A549 (cell line): ENCODE measurements at regions not wholly inside any gene's neighbourhood (a gene's known extent, or its start where the extent isn't known, plus 50 kb on each side); places are given as distances from the start of the nearest gene placed in this dataset.

Source experiments
- CTCF ChIP-seq: fragments of >200 bp; sonication (Bioruptor Twin); formaldehyde crosslinking; IDR thresholded peaks from 3 replicates; pipeline ENCODE4 v1.5.1; 2016
- EP300 ChIP-seq, 2 experiments: fragments of >200 bp; sonication (Bioruptor Twin); formaldehyde crosslinking; IDR thresholded peaks; 2 replicates in 1 of 2; 3 replicates in 1 of 2; pipeline ENCODE4 v1.6.1; 2016 to 2017
- HMGXB4 ChIP-seq: fragments of 250-450 bp; sonication (Bioruptor Pico); IDR thresholded peaks from 2 replicates; pipeline ENCODE4 v1.5.0; 2021; ENCODE audit warnings: mild to moderate bottlenecking, moderate library complexity, borderline replicate concordance
- JUN ChIP-seq, 2 experiments: fragments of >200 bp; sonication (Bioruptor Twin); formaldehyde crosslinking; IDR thresholded peaks; 2 replicates in 1 of 2; 3 replicates in 1 of 2; pipeline ENCODE4 v1.6.1; 2016 to 2017
- KDM5A ChIP-seq: fragments of 200-600 bp; sonication (generic); IDR thresholded peaks from 2 replicates; pipeline ENCODE4 v1.6.1; 2016; ENCODE audit warnings: antibody characterized with exemption, mild to moderate bottlenecking
- NR3C1 ChIP-seq: fragments of >200 bp; sonication (Bioruptor Twin); formaldehyde crosslinking; IDR thresholded peaks from 3 replicates; pipeline ENCODE4 v1.6.1; 2017
- PBX3 ChIP-seq: IDR thresholded peaks from 2 replicates; pipeline ENCODE4 v1.6.1; 2012
- PHF8 ChIP-seq: fragments of 200-600 bp; sonication (generic); IDR thresholded peaks from 2 replicates; pipeline ENCODE4 v1.6.1; 2016; ENCODE audit warnings: low read depth, mild to moderate bottlenecking, antibody characterized with exemption, moderate library complexity, borderline replicate concordance
- RAD21 ChIP-seq, 2 experiments: fragments of >200 bp in 1 of 2; sonication (Bioruptor Twin) in 1 of 2; formaldehyde crosslinking in 1 of 2; IDR thresholded peaks in 1 of 2; conservative IDR thresholded peaks in 1 of 2; 2 replicates in 1 of 2; 3 replicates in 1 of 2; pipeline ENCODE4 v1.6.1; 2012 to 2018; ENCODE audit warnings: inconsistent platforms in 1 of 2
- RCOR1 ChIP-seq: fragments of 150-350 bp; IDR thresholded peaks from 2 replicates; pipeline ENCODE4 v1.6.1; 2014; ENCODE audit warnings: antibody characterized with exemption, low read length, low read depth

- TF ChIP-seq HMGXB4: no peak
- TF ChIP-seq CTCF: no peak
- TF ChIP-seq RCOR1: no peak
- TF ChIP-seq KDM5A: no peak
- TF ChIP-seq RAD21 (conservative IDR thresholded peaks at IDR 0.05 in 1 of 2, IDR thresholded peaks at IDR 0.05 in 1 of 2): no peak
- TF ChIP-seq NR3C1: no peak
- no peak for TF ChIP-seq PBX3
- no peak for TF ChIP-seq JUN (IDR thresholded peaks at IDR 0.05)
- no peak for TF ChIP-seq EP300 (IDR thresholded peaks at IDR 0.05)
- no peak for TF ChIP-seq PHF8
These were observed 74.2 kb upstream of the RNU6-1 start for GRCh38 chr15:67914028-67914427.
